Neural crest cell (in vitro differentiated cells): ENCODE measurements at regions not wholly inside any gene's neighbourhood (a gene's known extent, or its start where the extent isn't known, plus 50 kb on each side); places are given as distances from the start of the nearest gene placed in this dataset.

Experiments
- DNase-seq: peaks from one replicate; pipeline ENCODE4 v3.0.0; 2021; ENCODE audit warnings: low read depth, mixed read lengths, low spot score
- H3K27ac Mint-ChIP-seq: one replicate; pipeline ENCODE4 v1.8.0; 2021; ENCODE audit warnings: mild to moderate bottlenecking, mixed read lengths; ENCODE audit not compliant: unreplicated experiment
- H3K27me3 Mint-ChIP-seq: 2 replicates; pipeline ENCODE4 v1.8.0; 2021; ENCODE audit warnings: low read depth, mild to moderate bottlenecking, mixed read lengths
- H3K36me3 Mint-ChIP-seq: 2 replicates; pipeline ENCODE4 v1.8.0; 2021; ENCODE audit warnings: low read depth, mild to moderate bottlenecking, mixed read lengths
- H3K4me1 Mint-ChIP-seq: 2 replicates; pipeline ENCODE4 v1.8.0; 2021; ENCODE audit warnings: mixed read lengths
- H3K4me3 Mint-ChIP-seq: one replicate; pipeline ENCODE4 v1.8.0; 2021; ENCODE audit warnings: mild to moderate bottlenecking, mixed read lengths
- H3K9me3 Mint-ChIP-seq: 2 replicates; pipeline ENCODE4 v1.8.0; 2021; ENCODE audit warnings: mixed read lengths
- CTCF ChIP-seq: fragments of 200-600 bp; sonication (generic); conservative IDR thresholded peaks from 2 replicates; pipeline ENCODE4 v1.5.0; 2021; ENCODE audit warnings: antibody characterized with exemption, mild to moderate bottlenecking

- no peaks in the 10 kb centered on the region for H3K27me3 Mint-ChIP-seq
- DNase-seq, result no peak
- no peak for TF ChIP-seq CTCF
- H3K4me3 Mint-ChIP-seq, result no peak overlapping the region
- H3K27ac Mint-ChIP-seq, result no peak overlapping the region
- peaks cover 7% of the 10 kb centered on the region for H3K9me3 Mint-ChIP-seq
- H3K4me1 Mint-ChIP-seq, result peaks cover 7% of the 10 kb centered on the region
- H3K36me3 Mint-ChIP-seq, result no peaks in the 10 kb centered on the region
Measured at GRCh38 chr2:53373126-53373525, 394.5 kb upstream of the CHAC2 start.

- H3K27me3 Mint-ChIP-seq, result no peaks in the 10 kb centered on the region
- H3K27ac Mint-ChIP-seq, result no peak overlapping the region
- H3K36me3 Mint-ChIP-seq, result no peaks in the 10 kb centered on the region
- H3K4me1 Mint-ChIP-seq, result no peaks in the 10 kb centered on the region
- H3K4me3 Mint-ChIP-seq, result no peak overlapping the region
- no peak for DNase-seq
- no peak for TF ChIP-seq CTCF
- H3K9me3 Mint-ChIP-seq, result peaks cover 8% of the 10 kb centered on the region
Measured at GRCh38 chr2:53366543-53366942, 401.1 kb upstream of the CHAC2 start.

GRCh38 chr2:53362934-53363333 lies 404.7 kb upstream of the CHAC2 start:
- no peaks in the 10 kb centered on the region for H3K4me1 Mint-ChIP-seq
- H3K27me3 Mint-ChIP-seq, result no peaks in the 10 kb centered on the region
- no peak overlapping the region for H3K27ac Mint-ChIP-seq
- H3K4me3 Mint-ChIP-seq, result no peak overlapping the region
- DNase-seq, result no peak
- H3K36me3 Mint-ChIP-seq, result peaks cover 2% of the 10 kb centered on the region
- no peak for TF ChIP-seq CTCF
- peaks cover 14% of the 10 kb centered on the region for H3K9me3 Mint-ChIP-seq

- Mint-ChIP-seq H3K36me3 (peaks cover 2% of the 10 kb centered on the region), H3K27me3 (no peaks in the 10 kb centered on the region), H3K27ac (no peak overlapping the region), H3K9me3 (peaks cover 17% of the 10 kb centered on the region), H3K4me1 (no peaks in the 10 kb centered on the region), H3K4me3 (no peak overlapping the region)
- no peak for TF ChIP-seq CTCF
- no peak for DNase-seq
Measured at GRCh38 chr2:53356291-53356905, 411.2 kb upstream of the CHAC2 start.

GRCh38 chr2:53353135-53354114 lies 414.2 kb upstream of the CHAC2 start:
- Mint-ChIP-seq H3K36me3 (no peaks in the 10 kb centered on the region), H3K4me1 (no peaks in the 10 kb centered on the region)

More at GRCh38 chr2:53353135-53354114, 414.2 kb upstream of the CHAC2 start:
- DNase-seq, result no peak
- Mint-ChIP-seq H3K4me3 (no peak overlapping the region), H3K27me3 (no peaks in the 10 kb centered on the region), H3K27ac (no peak overlapping the region), H3K9me3 (peaks cover 13% of the 10 kb centered on the region)
- no peak for TF ChIP-seq CTCF
